GM06990 (cell line): ENCODE measurements at regions not wholly inside any gene's neighbourhood (a gene's known extent, or its start where the extent isn't known, plus 50 kb on each side); places are given as distances from the start of the nearest gene placed in this dataset.

Source experiments
- DNase-seq: peaks from one replicate; pipeline ENCODE4 v3.0.0-alpha.2; 2011; ENCODE audit not compliant: insufficient read length; ENCODE audit errors: extremely low read depth
- H3K27me3 ChIP-seq: replicated peaks from 2 replicates; pipeline ENCODE4 v1.6.0; 2011; ENCODE audit warnings: low read length; ENCODE audit not compliant: control insufficient read depth, insufficient read depth
- H3K36me3 ChIP-seq: 2 replicates; pipeline ENCODE4 v1.5.1; 2011; ENCODE audit warnings: low read length; ENCODE audit not compliant: control insufficient read depth, insufficient read depth
- H3K4me3 ChIP-seq: replicated peaks from 2 replicates; pipeline ENCODE4 v1.5.1; 2011; ENCODE audit warnings: low read depth, mild to moderate bottlenecking, control low read depth, low read length
- TF ChIP-seq, protein P1 (sequence below): IDR thresholded peaks from 2 replicates; pipeline ENCODE4 v1.5.1; 2011; ENCODE audit warnings: low read length, control low read depth, mild to moderate bottlenecking, inconsistent platforms; ENCODE audit not compliant: insufficient read depth, poor library complexity, severe bottlenecking

DNA sequence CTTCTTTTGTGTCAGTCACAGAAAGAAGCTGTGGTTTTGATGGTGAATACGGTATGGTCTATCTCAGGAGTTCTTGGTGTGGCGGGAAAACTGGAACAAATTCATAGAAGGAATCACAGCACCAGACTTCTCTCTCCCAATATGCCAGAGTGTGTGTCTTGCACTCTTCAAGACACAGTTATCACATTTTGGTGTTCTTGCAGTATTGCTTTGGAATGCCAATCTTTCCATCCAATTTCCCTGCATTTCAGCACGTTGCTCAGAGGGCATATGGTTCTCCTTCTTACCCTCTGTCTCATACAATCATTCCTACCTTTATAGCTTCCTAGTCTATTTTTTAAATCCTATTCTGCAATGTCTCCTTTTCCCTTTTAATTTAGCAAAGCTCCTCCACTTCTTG, 216.3 kb downstream of the TMEM182 start:
- H3K4me3 ChIP-seq, result no peak overlapping the region
- H3K36me3 ChIP-seq, result no peaks in the 10 kb centered on the region
- no peak for DNase-seq
- TF ChIP-seq, protein P1, sequence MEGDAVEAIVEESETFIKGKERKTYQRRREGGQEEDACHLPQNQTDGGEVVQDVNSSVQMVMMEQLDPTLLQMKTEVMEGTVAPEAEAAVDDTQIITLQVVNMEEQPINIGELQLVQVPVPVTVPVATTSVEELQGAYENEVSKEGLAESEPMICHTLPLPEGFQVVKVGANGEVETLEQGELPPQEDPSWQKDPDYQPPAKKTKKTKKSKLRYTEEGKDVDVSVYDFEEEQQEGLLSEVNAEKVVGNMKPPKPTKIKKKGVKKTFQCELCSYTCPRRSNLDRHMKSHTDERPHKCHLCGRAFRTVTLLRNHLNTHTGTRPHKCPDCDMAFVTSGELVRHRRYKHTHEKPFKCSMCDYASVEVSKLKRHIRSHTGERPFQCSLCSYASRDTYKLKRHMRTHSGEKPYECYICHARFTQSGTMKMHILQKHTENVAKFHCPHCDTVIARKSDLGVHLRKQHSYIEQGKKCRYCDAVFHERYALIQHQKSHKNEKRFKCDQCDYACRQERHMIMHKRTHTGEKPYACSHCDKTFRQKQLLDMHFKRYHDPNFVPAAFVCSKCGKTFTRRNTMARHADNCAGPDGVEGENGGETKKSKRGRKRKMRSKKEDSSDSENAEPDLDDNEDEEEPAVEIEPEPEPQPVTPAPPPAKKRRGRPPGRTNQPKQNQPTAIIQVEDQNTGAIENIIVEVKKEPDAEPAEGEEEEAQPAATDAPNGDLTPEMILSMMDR, result no peak
- no peaks in the 10 kb centered on the region for H3K27me3 ChIP-seq

GRCh38 chr2:102979429-102979828, 217.6 kb downstream of the TMEM182 start:
- Histone ChIP-seq H3K4me3 (no peak overlapping the region), H3K27me3 (no peaks in the 10 kb centered on the region), H3K36me3 (no peaks in the 10 kb centered on the region)
- TF ChIP-seq, protein P1, result no peak
- no peak for DNase-seq

GRCh38 chr2:102983786-102984185, 222.0 kb downstream of the TMEM182 start:
- DNase-seq, result no peak
- Histone ChIP-seq H3K4me3 (no peak overlapping the region), H3K27me3 (no peaks in the 10 kb centered on the region), H3K36me3 (no peaks in the 10 kb centered on the region)
- TF ChIP-seq, protein P1, result no peak

DNA sequence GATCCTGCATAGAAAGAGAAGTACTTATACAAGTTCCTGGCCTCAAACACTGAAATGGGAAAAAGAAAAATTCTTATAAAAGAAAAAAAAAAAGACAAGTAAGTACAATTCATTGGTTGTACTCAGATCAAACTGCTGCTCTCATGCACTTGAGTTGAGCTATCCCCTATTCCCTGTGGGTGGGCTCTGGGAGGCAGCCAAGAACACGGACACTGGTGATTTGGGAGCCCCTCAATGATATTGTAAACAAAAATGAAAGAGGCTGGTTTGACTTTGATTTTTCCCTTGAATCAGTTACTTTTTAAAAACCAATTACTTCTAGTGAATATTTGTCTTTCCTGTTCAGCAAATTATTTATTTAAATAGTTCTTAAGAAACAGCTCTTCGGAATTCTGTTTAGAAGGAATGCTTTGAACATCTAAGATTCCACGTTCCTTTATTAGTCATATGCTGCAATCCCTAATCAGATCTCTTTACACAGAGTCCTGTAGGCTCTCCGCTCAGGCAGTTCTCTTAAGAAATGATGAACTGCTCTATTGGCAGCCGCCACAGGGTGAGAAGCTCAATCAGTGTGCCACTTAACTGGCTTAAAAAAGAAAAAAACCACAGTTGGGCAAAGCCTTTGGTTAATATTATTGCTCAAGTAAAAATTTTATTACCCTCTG, 225.1 kb downstream of the TMEM182 start:
- Histone ChIP-seq H3K27me3 (no peaks in the 10 kb centered on the region), H3K36me3 (no peaks in the 10 kb centered on the region), H3K4me3 (no peak overlapping the region)
- DNase-seq, result no peak
- TF ChIP-seq, protein P1, result no peak

DNA sequence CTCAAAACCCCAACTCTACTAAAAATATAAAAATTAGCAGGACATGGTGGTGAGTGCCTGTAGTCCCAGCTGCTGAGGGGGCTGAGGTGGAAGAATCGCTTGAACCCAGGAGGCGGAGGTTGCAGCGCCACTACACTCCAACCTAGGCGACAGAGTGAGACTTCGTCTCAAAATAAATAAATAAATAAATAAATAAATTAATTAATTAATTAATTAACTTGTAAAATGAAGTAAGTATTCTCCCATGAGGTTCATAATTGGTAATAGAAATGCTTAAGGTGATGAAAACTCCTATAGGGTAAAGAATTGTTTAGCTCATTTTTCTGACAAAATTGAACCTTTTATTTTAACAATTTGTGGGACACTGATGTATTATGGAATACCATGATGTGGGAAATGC, 230.8 kb downstream of the TMEM182 start:
- no peak for DNase-seq
- Histone ChIP-seq H3K27me3 (no peaks in the 10 kb centered on the region), H3K36me3 (no peaks in the 10 kb centered on the region), H3K4me3 (no peak overlapping the region)
- TF ChIP-seq, protein P1, result no peak

DNA sequence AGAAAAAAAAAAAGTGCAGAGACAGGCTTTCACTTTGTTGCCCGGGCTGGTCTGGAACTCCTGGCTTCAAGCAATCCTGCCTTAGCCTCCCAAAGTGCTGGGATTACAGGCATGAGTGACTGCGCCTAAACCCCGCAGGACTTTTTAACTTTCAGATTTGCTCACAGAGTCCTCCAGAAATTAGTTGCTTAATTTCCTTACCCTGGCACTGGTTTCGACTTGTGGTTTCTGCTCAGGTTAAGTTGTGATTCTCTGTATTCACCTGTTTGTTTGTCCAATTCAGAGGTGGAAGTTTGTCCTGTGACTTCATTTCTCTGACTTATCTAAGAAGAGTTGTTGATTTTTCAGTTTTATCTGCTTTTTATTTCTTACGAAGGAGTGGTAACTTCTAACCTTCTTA, 238.1 kb downstream of the TMEM182 start:
- no peaks in the 10 kb centered on the region for H3K36me3 ChIP-seq
- no peak for DNase-seq
- no peak overlapping the region for H3K4me3 ChIP-seq
- TF ChIP-seq, protein P1, result no peak
- no peaks in the 10 kb centered on the region for H3K27me3 ChIP-seq
